Right ventricle myocardium inferior (tissue), 1 donor: ENCODE measurements at regions not wholly inside any gene's neighbourhood (a gene's known extent, or its start where the extent isn't known, plus 50 kb on each side); places are given as distances from the start of the nearest gene placed in this dataset.

Experiments used
- ATAC-seq: fragments of 200-7000 bp; cut with Tn5 transposase; one replicate; pipeline ENCODE4 v1.9.1; 2020; ENCODE audit warnings: mild to moderate bottlenecking, moderate library complexity
- DNase-seq: peaks from one replicate; pipeline ENCODE4 v3.0.0; 2021; ENCODE audit errors: missing footprints
- intact Hi-C: fragments of 100-400 bp; cut with DNase I; formaldehyde crosslinking; loops from one replicate; pipeline ENCODE4 v1.11.0; 2022
- donor health status: DM: no; HTN: yes; CAD: no; lungs with severe emphysema.

- no peak for DNase-seq
- intact Hi-C loops = no loop called here
- no peak for ATAC-seq
These were observed 484.2 kb upstream of the LRRC4C start for GRCh38 chr11:41943656-41944055.

DNA sequence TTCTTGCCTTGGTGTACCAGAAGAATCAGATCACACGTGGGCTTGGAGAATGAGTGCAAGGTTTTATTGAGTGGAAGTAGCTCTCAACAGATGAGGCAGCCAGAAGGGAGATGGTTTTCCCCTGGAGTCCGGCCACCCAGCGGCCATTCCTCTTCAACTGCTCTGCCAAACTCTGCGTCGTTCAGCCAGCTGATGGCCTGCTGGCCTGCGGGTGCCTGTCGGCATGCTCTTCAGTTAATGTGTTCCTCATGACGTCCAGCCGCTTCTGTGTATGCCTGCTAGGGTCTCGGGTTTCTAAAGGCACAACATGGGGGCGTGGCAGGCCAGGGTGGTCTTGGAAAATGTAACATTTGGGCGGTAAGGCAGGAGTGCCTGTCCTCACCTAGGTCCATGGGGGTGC lies 487.9 kb upstream of the LRRC4C start:
- ATAC-seq = no peak
- intact Hi-C loops = no loop called here
- peak; percentile 30 for DNase-seq

DNA sequence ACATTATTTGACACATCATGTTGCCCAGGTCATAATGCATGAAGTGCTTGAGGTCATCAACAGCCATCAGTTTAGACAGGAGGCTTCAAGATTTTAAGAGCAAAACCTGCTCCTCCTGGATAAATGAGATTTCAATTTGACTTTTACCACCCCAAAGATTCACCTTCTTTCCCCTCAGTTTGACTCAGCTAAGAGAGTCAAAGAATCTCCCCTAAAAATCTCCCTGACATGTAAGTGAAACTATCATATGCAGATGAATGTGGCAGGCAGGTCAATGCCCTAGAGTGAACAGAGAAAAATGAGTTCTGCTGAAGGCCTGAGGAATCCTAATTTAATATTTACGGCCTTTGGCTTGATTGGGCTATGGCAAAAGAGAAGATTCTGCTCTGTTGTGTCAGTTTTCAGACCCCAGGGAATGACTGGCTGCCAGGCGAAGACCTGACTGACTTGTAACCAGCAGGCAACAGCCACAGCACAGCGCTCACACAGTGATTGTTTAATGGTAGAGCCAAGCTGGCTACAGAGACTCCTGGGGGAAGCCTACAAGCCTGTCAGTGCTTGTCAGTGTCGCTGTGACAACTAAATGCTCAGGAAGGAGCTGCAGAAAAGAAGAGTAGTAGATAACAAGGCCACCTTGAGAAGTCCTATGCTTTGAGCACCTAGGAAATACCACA lies 491.2 kb upstream of the LRRC4C start:
- no peak for ATAC-seq
- intact Hi-C loops = no loop called here
- DNase-seq = no peak

- no peak for ATAC-seq
- intact Hi-C loops = no loop called here
- DNase-seq = no peak
These were observed 494.6 kb upstream of the LRRC4C start for GRCh38 chr11:41954034-41954433.

DNA sequence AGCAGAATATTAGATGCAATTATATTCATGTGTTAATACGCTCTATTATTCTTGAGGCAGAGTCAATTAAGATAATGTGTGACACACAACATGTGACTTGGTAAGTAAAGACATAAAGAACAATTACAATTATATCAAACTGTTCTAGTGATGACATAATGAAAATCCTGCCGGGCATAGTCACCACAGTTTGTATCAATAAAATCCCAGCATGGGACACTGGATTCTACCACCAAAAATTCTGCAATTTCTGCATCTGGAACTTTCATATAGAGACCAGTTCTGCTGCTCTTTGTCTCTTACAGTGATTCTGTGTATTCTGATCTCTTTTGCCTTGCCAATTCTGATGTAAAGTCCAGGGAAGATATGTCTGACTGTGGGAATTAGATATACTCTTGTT lies 495.6 kb upstream of the LRRC4C start:
- ATAC-seq (no peak), DNase-seq (no peak)
- intact Hi-C loops = no loop called here

GRCh38 chr11:41955635-41956400 lies 496.4 kb upstream of the LRRC4C start:
- no peak for ATAC-seq
- intact Hi-C loops = no loop called here
- peak; percentile 37 for DNase-seq

- DNase-seq = no peak
- intact Hi-C loops = no loop called here
- no peak for ATAC-seq
These were observed 504.0 kb upstream of the LRRC4C start for GRCh38 chr11:41963406-41963805.

GRCh38 chr11:41970681-41971080 lies 511.2 kb upstream of the LRRC4C start:
- ATAC-seq (no peak), DNase-seq (no peak)
- intact Hi-C loops = no loop called here

GRCh38 chr11:41971592-41971991 lies 512.1 kb upstream of the LRRC4C start:
- intact Hi-C loops = no loop called here
- ATAC-seq (no peak), DNase-seq (no peak)

DNA sequence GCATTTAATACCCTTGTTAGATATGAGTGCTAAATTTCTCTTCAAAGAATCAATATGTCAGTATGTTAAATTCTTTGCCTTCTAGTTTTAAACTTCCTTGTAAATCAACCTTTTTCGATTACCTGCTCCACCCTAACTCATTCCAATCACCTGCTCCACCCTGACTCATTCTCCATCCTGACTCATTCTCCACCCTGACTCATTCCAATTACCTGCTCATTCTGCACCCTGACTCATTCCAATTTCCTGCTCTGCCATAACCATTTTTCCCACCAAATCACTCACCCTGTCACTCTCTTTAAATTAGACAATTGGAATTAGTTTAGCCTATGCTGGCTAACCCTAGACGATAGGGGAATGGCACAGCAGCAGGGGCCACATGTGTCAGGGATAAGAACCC lies 519.5 kb upstream of the LRRC4C start:
- ATAC-seq (no peak), DNase-seq (no peak)
- intact Hi-C loops = no loop called here

DNA sequence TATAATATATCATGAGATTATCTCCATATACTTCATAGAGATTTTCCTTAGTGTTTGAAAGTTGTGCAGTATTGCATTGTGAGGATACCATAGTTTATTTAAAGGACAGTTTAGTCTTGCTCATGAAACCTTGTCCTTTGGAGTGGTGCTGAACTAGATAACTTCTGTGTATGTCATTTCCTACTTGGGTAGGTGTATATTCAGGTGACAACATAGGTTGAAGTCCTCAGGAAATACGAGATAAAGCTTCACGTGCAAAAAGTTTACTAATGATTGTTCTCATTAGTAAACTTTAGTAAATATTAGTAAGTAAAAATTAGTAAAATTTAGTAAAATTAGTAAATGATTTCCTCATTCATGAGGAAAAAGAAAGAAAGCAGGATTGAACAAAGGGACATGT lies 521.3 kb upstream of the LRRC4C start:
- ATAC-seq (no peak), DNase-seq (no peak)
- intact Hi-C loops = no loop called here

DNA sequence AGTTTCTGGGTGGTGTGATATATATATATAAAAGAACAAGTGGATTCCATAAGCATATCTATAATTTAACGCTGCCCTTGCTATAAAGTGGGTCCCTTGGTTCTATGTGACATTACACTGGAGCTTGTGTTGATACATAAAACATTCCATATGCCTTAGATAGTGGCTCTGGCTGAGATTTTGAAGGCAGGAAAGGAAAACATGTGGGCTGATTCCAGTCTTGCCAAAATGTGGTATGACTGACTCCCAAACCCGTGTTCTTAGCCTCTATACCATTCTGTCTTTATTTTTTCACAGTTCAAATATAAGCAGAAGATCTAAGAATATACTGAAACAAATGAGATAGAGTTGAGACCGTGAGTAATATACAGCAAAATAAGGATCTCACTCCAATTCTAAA lies 522.8 kb upstream of the LRRC4C start:
- intact Hi-C loops = no loop called here
- no peak for DNase-seq
- no peak for ATAC-seq

DNA sequence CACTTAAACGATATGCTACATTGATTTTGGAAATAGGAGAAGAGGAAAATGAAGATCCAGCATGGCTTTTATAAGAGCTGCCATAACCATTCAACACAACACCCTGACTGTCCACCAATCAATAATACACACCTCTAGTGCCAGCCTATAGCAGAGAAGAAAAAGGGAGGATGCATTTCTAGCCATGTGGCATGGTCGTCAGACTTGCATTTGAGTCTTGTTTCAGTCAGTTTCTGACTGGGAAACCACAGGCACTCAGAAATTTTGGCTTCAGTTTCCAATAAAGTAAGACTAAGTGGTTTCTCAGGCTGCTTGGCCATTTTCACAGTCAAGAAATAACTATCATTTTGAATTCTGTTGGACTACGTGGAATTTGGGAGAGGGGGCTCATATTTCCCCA lies 523.5 kb upstream of the LRRC4C start:
- intact Hi-C loops = no loop called here
- DNase-seq = no peak

DNA sequence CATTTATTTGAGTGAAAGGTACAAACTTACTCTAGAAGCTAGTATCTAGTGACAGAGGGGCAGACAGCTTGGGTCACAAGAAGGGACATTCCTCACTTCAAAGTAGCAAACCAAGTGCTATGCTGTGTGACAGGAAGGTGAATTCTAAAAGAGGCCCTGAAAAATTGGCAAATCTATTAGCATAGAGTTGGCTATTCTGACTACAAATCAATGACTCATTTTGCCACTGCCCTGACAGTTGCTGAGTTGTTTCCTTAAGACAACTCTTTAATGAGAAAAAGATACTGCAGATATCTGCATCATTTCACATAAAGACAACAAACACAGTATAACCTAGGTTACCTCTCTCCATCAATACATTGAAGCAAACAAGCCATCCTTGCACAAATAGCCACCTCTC lies 524.0 kb upstream of the LRRC4C start:
- DNase-seq (no peak), ATAC-seq (no peak)
- intact Hi-C loops = no loop called here

More for the DNA sequence above, 523.5 kb upstream of the LRRC4C start:
- ATAC-seq = no peak

DNA sequence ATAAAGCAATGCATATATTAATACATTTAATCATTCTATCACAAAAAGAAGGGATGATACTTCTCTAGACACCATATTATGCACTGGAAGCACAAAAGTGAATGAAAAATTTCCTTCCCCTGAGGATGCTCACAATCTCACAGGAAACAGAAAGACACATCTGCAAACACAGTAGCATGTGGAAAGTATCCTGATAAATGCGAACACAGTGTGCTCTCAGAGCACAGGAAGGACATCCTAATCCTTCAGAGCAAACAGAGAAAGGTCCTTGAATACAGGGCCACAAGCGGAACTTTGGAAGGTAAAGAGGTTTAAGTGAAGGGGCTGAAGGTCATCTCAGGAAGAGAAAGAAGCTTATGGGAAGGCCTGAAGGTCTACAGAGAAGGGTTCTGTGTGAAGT lies 524.6 kb upstream of the LRRC4C start:
- no peak for DNase-seq
- no peak for ATAC-seq
- intact Hi-C loops = no loop called here

DNA sequence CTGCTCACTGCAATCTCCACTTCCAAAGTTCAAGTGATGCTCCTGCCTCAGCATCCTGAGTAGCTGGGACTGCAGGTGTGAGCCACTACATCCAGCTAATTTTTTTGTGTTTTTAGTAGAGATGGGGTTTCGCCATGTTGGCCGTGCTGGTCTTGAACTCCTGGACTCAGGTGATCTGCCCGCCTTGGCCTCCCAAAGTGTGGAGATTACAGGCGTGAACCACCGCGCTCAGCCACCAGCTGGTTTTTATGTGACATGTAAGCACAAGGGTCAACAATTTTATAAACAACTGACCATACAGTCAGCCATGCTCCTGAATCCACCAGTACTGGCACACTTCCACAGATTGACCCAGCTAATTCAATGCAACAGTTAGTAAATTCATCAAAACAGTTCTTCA lies 526.3 kb upstream of the LRRC4C start:
- intact Hi-C loops = no loop called here
- DNase-seq (no peak), ATAC-seq (no peak)

DNA sequence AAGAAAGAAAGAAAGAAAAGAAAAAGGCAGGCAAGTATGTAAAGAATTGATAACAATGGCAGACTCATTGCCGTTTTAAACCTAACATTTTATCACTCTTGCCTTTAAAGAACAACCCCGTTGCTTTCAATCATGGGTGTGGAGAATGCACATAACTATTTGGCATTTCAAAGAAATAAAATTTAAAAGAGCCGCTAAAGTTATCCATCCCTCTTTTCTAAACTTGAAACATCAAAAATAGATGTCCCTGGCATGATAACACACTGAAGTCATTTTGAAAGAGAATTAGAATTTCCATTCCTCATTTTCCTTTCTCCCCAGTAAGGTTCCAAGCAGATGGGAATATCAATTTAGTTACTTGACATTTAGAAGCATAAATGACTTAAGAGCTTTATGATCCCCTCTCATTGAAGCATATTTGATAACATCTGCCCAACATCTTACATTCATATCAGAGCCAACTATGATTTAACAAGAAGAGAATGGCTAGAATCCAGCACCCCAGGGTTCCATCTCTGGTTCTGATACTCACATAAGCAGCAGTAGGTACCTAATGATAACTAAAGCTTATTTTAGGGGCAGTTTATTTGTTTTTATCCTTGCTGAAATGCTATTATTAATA lies 529.6 kb upstream of the LRRC4C start:
- ATAC-seq = no peak
- intact Hi-C loops = no loop called here
- DNase-seq = no peak

DNA sequence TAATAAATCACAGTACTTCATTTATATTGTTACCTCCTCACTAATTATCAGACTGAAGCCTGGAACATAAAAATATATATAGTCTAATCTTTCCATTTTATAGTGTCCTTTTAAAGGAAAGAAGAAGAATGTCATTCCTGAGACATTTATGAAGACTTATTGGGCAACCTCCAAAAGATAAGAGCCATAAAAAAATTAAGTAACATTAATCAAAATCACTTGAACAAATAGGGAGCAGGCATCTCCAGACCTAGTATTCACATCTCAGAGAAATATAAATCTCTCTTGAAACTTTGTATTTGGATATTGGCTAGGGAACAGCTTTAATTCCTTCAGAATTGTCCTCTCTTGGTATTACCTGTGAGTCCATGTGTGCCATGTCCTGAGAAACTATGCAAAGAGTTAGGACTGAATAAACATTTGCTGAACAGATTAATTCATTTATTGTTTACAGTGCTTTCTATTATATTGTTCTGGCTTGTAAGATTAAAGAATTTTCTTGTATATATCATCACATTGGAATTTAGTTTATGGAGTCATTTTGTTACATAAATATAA lies 530.5 kb upstream of the LRRC4C start:
- intact Hi-C loops = no loop called here
- DNase-seq = no peak

DNA sequence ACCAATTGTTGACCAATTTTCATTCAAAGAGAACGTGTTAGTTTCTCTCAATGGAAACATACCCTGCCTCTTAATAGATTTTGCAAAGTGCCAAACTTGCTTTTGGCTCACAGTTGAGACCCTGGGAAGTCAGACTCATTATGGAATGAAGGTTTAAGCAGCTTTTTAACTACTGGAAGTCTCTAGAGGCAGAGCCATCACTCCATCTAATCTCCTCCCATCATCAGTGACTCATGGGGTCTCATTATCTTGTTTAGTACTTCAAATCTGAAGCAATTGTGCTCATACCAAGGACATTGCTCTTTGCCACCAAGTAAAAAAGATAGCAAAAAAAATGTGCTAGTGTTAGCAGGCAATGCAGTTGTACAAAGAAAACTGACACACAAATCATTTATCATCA lies 537.1 kb upstream of the LRRC4C start:
- intact Hi-C loops = no loop called here
- ATAC-seq (no peak), DNase-seq (no peak)

More for the DNA sequence above, 530.5 kb upstream of the LRRC4C start:
- no peak for ATAC-seq

GRCh38 chr11:41997844-41998401 lies 538.5 kb upstream of the LRRC4C start:
- no peak for ATAC-seq
- intact Hi-C loops = no loop called here
- DNase-seq = no peak
